Peyer's patch (tissue), 4 donors: ENCODE measurements at regions not wholly inside any gene's neighbourhood (a gene's known extent, or its start where the extent isn't known, plus 50 kb on each side); places are given as distances from the start of the nearest gene placed in this dataset.

Experiments
- DNase-seq, 3 donors: peaks; one replicate each; pipeline ENCODE4 v3.0.0-alpha.2; 2017 to 2019
- H3K27ac ChIP-seq, 4 donors: fragments of 200-600 bp; sonication (generic); one replicate each; pipeline ENCODE4 v1.5.1; 2016 to 2019
- H3K27me3 ChIP-seq, 2 donors: fragments of 200-600 bp; sonication (generic); one replicate each; pipeline ENCODE4 v1.5.1; 2019
- H3K36me3 ChIP-seq, 3 donors: fragments of 200-600 bp; sonication (generic); one replicate each; pipeline ENCODE4 v1.5.1; 2016 to 2019
- H3K4me1 ChIP-seq, 4 donors: fragments of 200-600 bp; sonication (generic); one replicate each; pipeline ENCODE4 v1.5.1; 2016 to 2019
- H3K4me3 ChIP-seq, 4 donors: fragments of 200-600 bp; sonication (generic); 1 replicate in 3 of 4; 2 replicates in 1 of 4; pipeline ENCODE4 v1.5.1; 2016 to 2019; ENCODE audit warnings: mild to moderate bottlenecking in 1 of 4
- H3K9me3 ChIP-seq, 4 donors: fragments of 200-600 bp; sonication (generic); one replicate each; pipeline ENCODE4 v1.5.1; 2016 to 2019; ENCODE audit warnings: mild to moderate bottlenecking in 1 of 4
- CTCF ChIP-seq, 6 experiments: fragments of 450-650 bp in 4 of 6; fragments of 200-600 bp in 2 of 6; sonication (generic) in 1 of 6; IDR thresholded peaks; one replicate each; pipeline ENCODE4 v1.5.1; 2017 to 2019; ENCODE audit warnings: antibody characterized with exemption in 6 of 6, mild to moderate bottlenecking in 3 of 6, moderate library complexity in 1 of 6
- POLR2A ChIP-seq, 2 donors: fragments of 450-650 bp; IDR thresholded peaks; one replicate each; pipeline ENCODE4 v1.5.1; 2017; ENCODE audit warnings: antibody characterized with exemption in 2 of 2, mild to moderate bottlenecking in 2 of 2, moderate library complexity in 2 of 2

- Histone ChIP-seq H3K9me3 (no peaks in the 10 kb centered on the region), H3K4me3 (no peak overlapping the region), H3K4me1 (no peaks in the 10 kb centered on the region), H3K36me3 (no peaks in the 10 kb centered on the region), H3K27me3 (no peaks in the 10 kb centered on the region), H3K27ac (no peak overlapping the region)
- no peak for DNase-seq
- TF ChIP-seq POLR2A (IDR thresholded peaks at IDR 0.05) (no peak), CTCF (IDR thresholded peaks at IDR 0.05) (no peak)
Measured at GRCh38 chr4:116515959-116516358, 569.4 kb downstream of the TRAM1L1 start.

- DNase-seq = no peak
- no peaks in the 10 kb centered on the region for H3K27me3 ChIP-seq
- no peaks in the 10 kb centered on the region for H3K36me3 ChIP-seq
- H3K27ac ChIP-seq = no peak overlapping the region
- TF ChIP-seq CTCF (IDR thresholded peaks at IDR 0.05) (no peak), POLR2A (IDR thresholded peaks at IDR 0.05) (no peak)
- no peaks in the 10 kb centered on the region for H3K4me1 ChIP-seq
- H3K9me3 ChIP-seq = no peaks in the 10 kb centered on the region
- no peak overlapping the region for H3K4me3 ChIP-seq
Measured at GRCh38 chr4:116512552-116512951, 572.8 kb downstream of the TRAM1L1 start.

DNA sequence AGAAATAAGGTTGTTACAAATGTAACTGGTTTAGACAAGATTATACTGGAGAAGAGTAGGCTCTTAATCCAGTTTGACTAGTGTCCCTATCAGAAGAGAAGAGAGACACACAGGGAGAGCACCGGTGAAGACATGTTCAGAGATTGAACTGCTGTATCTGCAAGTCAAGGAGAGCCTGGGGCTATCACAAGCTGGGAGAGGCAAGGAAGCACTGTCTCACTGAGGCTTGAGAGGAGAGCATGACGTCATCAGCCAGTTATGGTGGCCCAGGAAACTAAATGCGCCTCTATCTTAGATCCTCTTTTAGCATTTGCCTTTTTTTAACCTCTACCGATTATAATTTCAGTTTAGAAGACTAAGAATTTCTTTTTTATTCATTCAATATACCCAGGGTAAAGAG is 583.4 kb downstream of the TRAM1L1 start:
- Histone ChIP-seq H3K36me3 (no peaks in the 10 kb centered on the region), H3K4me1 (no peaks in the 10 kb centered on the region), H3K9me3 (no peaks in the 10 kb centered on the region), H3K27me3 (no peaks in the 10 kb centered on the region), H3K4me3 (no peak overlapping the region), H3K27ac (no peak overlapping the region)
- TF ChIP-seq CTCF (IDR thresholded peaks at IDR 0.05) = no peak
- TF ChIP-seq POLR2A (IDR thresholded peaks at IDR 0.05) = no peak
- DNase-seq = no peak

GRCh38 chr4:116500225-116500624 is 585.2 kb downstream of the TRAM1L1 start:
- Histone ChIP-seq H3K9me3 (no peaks in the 10 kb centered on the region), H3K4me1 (no peaks in the 10 kb centered on the region), H3K4me3 (no peak overlapping the region), H3K27me3 (no peaks in the 10 kb centered on the region), H3K36me3 (no peaks in the 10 kb centered on the region), H3K27ac (no peak overlapping the region)
- TF ChIP-seq CTCF (IDR thresholded peaks at IDR 0.05) = no peak
- no peak for DNase-seq

DNA sequence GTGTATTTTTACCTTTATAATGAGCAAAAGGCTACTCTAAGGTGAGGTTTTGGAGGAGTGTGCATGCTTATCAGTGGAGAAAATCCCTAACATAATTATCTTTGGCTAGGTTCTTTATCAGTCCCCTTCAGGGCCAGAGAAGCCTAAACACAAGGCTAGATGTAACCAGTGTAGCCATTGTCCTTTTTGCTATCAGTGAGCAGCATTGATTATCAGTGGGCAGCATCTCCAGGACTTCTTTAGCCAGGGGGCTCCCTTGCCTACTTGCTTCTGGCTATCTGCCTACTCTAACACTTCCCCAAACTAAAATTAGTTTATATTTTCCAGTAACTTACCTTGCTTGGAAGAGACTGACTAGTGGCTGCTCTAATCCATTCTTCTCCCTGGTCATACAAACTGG is 595.6 kb downstream of the TRAM1L1 start:
- H3K36me3 ChIP-seq = no peaks in the 10 kb centered on the region
- no peaks in the 10 kb centered on the region for H3K9me3 ChIP-seq
- no peak overlapping the region for H3K27ac ChIP-seq
- TF ChIP-seq CTCF (IDR thresholded peaks at IDR 0.05) (no peak), POLR2A (IDR thresholded peaks at IDR 0.05) (no peak)
- H3K4me3 ChIP-seq = no peak overlapping the region
- no peaks in the 10 kb centered on the region for H3K4me1 ChIP-seq
- H3K27me3 ChIP-seq = no peaks in the 10 kb centered on the region
- no peak for DNase-seq

- no peak overlapping the region for H3K27ac ChIP-seq
- H3K4me1 ChIP-seq = no peaks in the 10 kb centered on the region
- no peaks in the 10 kb centered on the region for H3K27me3 ChIP-seq
- H3K36me3 ChIP-seq = no peaks in the 10 kb centered on the region
- no peak overlapping the region for H3K4me3 ChIP-seq
- no peak for DNase-seq
- no peaks in the 10 kb centered on the region for H3K9me3 ChIP-seq
- TF ChIP-seq CTCF (IDR thresholded peaks at IDR 0.05) = no peak
- TF ChIP-seq POLR2A (IDR thresholded peaks at IDR 0.05) = no peak
Measured at GRCh38 chr4:116486401-116486800, 599.0 kb downstream of the TRAM1L1 start.
